T-helper 2 cell (primary cell): ENCODE measurements at regions not wholly inside any gene's neighbourhood (a gene's known extent, or its start where the extent isn't known, plus 50 kb on each side); places are given as distances from the start of the nearest gene placed in this dataset.

ENCODE experiments used
- DNase-seq, 5 experiments: peaks; one replicate each; pipeline versions ENCODE4 v3.0.0 to v3.0.0-alpha.2; 2012 to 2022

DNA sequence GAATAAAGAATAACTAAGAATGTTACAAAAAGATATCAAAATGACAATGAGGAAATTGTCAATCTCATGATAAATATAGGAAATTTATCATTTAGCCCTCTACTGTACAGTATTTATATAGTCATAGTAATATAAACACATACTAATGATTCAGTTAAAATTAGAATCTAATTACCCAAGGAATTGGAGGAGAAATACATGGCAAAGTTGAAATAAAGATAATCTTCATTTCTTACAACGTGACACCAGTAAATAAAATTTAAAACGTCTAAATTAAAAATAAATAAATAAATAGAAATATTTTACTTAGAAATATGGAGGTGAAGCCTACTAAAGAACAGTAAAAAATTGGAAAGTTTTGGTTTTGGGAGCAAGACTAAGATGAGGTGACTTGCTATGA lies 2163.1 kb upstream of the PCDH20 start:
- no peak for DNase-seq

DNA sequence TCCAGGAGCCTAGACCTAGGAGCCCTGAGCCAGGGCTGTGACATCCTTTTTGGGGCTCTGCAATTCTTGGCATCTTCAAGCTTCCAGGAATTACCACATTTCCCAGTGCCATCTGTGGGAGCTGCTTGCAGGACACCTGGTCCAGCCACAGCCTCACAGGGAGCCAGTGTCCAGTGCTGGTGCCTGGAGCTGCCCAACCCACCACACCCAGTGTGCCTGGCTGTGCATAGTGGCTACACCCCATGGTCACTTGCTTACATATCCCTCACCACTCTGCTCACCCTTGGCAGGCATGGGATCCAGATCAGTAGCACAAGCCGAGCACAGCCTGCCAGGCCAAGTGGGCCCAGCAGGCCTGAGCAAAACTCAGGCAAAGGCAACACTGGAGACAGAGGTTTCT lies 2151.4 kb upstream of the PCDH20 start:
- DNase-seq, result no peak

DNA sequence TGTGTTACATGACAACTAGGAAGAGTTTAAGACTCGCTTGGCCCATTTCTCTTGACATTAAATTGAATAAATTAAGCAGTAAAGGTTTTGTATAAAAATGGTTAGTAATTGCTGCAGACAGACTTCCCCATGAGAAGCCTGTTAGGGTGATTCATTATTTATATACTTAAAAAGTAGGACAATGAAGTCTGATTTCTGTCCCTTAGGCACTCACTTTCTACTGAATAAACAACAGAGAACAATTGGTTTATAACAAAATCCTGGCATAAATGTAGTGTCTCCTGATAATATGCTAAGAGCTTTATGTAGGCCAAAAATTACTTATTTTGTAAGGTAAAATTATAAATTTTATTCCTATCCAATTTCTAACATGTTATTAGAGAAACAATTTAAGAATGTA lies 2138.5 kb upstream of the PCDH20 start:
- no peak for DNase-seq

DNA sequence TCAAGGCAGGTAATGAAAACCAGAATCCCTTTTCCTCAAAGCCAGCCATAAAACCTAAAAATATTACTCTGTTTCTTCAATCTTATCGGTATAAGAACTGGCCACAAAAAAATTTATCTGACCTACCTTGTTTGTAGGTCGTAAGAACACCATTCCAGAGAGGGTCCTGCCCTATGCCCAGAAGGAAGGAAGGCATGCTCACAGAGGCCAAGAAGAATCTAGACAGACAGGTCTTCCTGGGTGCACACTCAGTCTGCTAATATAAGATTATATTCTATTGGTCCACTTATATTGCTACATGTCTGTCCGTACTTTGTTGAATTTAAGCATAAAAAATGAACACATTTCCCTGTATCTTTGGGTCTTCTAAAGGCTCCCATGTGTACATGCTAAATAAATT lies 2136.1 kb upstream of the PCDH20 start:
- DNase-seq, result no peak

DNA sequence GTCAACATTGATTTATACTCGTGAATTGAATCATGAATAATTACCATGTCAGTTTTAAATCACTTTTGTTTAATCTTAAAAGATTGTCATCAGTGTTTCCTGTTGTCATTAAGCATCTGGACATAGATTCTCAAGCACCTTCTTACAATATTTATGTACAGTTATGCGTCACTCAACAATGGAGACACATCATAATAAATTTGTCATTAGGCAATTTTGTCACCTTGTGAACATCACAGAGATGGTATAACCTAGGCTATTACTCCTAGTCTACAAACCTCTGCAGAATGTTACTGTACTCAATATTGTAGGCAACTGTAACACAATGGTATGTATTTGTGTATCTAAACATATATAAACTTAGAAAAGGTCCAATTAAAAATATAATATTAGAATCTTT lies 2130.9 kb upstream of the PCDH20 start:
- DNase-seq, result no peak

DNA sequence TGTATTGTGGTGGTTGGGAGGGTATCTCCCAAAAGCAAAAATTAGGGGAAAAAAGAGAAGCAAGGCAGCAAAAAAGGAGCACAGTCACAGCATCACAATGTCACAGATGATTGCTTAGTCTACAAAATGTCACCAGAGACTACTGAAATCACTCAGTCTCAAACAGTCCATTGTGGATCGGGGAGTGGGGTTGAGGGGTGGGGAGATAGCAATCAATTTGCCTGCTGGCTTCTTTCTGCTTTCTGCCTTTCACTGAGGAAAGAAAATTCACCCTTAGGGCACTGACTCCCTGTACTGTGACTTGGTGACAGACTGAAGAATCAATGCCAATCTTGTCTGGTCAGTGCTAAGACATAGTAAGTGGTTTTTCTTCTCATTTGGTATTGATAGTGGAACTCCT lies 2127.1 kb upstream of the PCDH20 start:
- no peak for DNase-seq

DNA sequence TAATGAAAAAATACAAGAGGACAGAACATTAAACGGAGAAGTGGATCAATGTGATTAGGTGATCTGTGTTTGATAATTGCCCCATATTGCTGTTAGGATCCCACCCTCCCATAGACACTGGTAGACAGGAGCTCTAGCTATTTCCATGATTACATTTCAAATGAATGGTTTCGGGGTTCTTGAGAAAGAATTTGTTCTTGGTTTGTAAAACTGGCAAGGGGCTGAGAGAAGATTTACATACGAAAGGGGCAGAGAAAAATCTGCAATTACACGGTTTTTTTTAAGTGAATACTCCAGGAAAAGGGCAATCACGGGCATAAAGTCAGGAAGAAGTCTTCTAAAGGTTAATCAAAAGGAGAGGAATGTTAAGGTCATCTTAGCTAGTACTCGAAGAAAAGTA lies 2125.7 kb upstream of the PCDH20 start:
- DNase-seq, result no peak

DNA sequence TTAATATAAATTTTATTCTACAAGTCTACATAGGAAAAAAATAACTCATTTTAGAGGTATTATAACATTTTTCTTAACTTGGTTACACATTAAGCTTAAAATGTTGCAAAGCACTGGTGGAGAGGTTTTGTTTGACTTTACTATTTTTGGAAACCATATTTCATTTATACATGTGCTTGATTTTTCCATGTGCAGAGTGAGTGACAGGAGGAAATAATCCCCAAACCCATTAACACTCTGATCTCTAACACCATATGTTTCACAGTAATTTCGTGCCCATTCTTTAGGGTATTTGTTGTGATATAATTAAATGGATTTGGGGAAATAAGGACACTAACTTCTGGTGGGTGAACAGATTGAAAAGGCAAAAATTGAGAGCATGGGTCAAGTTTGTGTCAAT lies 2124.4 kb upstream of the PCDH20 start:
- DNase-seq, result no peak

DNA sequence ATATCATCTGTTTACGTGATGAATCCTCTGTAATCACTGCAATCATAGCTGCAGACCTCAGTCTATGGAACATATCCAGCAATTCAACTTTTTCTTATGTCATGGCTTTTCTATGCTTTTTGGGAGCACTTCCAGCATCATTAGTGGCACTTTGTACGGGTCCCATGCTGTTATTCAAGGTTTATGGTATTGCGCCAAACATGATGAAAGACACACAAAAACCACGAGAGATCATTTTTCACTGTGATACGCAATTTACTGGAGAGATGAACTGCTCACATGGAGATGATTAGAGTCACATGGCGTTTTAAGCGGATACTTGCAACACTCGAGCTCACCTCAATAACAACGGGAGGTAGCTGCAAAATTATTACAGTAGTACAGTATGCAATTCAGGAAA lies 2101.7 kb upstream of the PCDH20 start:
- DNase-seq, result no peak

DNA sequence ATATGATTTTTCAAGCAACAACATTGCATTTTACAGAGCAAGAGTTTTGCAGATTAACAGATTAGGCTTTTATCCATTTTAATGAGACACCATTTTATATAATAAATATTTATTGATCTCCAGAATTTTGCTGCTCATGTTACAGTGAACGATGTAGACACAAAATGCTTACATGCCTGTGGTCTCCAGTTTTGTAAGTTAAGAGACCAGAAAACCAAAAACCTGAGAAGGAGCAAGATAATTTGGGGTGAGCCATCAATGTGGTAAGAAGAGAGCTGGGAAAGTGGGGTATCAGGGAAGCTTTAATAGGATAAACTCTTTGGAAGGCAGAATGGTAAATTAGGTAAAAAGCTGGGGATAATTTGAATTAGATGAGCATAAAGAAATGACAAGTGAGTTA lies 2100.5 kb upstream of the PCDH20 start:
- DNase-seq, result no peak

DNA sequence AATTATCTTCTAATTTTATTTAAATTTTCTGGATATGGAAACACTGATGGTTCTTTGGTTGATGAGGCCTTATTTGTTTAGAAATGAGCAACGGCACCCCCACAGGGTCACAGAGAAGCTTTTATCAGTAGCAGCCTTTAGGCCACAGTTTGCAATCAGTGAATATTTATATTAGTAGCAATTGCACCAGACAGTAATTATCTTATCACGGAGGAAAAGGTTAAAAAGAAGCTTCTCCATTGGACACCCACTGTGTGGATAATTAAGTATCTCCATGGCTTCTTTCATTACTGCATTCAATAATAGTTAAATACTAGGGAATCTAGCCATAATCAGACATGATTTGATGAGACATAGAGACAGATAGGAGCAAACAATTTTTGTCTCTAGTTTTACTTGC lies 2099.2 kb upstream of the PCDH20 start:
- no peak for DNase-seq

DNA sequence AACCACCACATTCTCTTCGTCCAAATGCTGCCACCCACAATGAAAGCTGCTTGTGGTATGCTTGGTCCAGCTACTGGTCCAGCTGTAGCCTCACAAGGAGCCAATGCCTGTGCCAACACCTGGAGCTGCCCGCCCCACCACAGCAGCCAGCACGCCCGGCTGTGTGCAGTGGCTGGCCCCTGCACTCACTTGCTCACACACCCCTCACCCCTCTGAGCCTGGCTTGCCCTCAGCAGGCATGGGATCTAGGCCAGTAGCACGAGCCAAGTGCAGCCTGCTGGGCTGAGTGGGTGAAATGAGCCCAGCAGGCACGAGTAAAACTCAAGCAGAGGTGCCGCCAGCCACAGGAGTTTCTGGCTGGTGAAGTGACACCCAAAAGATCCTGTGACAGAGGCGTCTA lies 2096.4 kb upstream of the PCDH20 start:
- DNase-seq, result no peak

DNA sequence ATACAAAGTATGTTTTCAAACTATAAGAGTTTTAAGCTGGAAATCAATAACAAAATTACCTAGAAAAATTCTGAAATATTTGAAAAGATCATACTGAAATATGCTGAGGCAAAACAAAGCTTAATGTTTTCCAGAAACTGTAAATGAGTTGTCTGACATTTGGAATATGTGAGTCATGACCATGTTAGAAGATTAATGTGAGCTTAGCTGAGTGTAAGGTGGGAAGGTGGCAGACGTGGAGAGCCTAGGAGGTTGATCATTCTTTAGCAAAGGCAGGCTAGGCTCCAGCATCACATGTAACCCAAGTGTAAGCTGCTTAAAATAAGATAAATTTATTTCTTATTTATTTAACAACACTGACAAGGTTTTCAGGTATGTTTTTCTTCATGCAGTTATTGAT lies 2086.1 kb upstream of the PCDH20 start:
- no peak for DNase-seq

DNA sequence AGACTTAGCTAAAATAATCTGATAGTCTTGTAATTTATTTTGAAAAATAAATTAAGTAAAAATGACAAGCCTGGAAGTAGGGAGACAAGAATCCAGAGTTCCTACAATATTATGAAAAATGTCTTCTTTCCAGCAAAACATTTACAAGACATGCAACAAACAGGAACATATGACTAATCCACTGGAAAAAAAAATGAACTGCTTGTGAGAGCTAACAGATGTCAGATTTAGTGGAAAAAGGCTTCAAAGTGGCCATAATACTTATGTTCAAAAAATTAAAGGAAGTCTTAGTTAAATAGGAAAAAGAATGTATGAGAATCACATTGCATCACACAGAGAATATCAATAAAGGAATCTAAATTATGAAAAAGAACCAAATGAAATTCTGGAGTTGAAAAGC lies 2082.0 kb upstream of the PCDH20 start:
- no peak for DNase-seq

DNA sequence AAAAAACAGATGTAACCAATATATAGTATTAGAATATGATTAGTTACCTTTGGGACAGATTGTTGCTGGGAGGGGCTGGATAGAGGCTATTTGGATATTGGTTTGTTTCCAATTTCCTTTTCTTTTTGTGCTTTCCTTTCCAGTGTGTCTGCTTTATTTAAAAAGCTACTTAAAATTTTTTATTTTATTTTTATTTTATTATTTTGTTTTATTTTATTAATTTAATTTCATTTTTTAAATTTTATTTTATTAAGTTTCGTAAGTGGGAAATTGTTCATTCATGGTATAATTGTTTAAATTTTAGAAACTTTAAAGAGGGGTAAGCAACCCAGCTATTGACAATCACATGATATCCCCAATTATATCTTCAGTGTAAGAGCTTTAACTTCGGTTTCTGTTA lies 2077.0 kb upstream of the PCDH20 start:
- no peak for DNase-seq

DNA sequence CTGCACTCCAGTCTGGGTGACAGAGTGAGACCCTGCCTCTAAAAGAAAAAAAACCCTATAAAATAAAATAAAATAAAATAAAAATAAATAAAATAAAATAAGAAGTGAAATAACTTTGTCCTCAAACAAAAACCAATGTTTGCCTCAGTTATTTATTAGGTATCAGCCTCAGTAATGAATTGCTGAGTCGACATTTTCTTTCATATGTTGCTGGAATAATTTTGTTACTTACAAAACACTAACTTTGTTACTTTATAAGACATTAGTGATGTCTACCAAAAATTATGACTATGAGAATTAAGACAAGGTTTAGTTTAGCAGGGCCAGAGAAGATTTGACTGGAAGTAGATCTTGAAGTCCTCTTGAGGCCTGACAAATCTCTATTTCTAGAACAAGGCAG lies 2074.5 kb upstream of the PCDH20 start:
- no peak for DNase-seq

DNA sequence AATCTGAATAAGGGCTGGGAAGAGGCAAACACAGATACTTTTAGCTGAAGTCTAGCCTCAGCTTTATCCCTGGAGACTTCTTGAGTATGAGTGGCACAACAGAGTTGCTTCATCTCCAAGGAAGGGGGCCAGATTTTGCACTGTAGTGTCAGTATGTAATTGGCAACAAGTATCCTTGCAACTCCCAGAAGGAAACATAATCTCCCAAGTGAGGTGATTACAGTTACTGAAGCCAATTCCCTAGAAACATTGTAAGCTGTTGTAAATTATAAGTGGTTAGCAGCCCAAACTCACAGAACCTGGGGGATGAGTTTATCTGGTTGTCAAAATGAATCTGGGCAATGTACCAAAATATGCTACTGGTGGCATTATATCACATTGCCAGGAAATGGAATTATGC lies 2065.7 kb upstream of the PCDH20 start:
- DNase-seq, result no peak

DNA sequence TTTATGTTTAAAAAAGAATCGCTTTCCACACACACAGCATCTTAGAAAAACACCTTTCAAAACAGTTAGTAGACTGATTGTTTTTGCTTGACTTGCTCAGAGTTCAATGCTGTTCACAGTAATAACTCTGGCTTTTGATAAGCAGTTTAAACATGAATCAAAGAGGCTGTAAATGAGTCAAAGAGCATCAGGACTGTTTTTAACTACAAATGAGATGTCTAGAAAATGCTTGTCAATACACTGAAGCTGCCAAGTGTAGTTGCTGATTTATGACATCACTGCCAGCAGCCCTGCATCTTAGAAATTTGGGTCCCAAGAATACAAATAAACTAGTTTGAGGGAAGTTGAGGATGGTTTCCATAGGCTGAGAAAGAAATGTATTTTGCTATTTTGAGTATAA lies 2057.1 kb upstream of the PCDH20 start:
- no peak for DNase-seq

DNA sequence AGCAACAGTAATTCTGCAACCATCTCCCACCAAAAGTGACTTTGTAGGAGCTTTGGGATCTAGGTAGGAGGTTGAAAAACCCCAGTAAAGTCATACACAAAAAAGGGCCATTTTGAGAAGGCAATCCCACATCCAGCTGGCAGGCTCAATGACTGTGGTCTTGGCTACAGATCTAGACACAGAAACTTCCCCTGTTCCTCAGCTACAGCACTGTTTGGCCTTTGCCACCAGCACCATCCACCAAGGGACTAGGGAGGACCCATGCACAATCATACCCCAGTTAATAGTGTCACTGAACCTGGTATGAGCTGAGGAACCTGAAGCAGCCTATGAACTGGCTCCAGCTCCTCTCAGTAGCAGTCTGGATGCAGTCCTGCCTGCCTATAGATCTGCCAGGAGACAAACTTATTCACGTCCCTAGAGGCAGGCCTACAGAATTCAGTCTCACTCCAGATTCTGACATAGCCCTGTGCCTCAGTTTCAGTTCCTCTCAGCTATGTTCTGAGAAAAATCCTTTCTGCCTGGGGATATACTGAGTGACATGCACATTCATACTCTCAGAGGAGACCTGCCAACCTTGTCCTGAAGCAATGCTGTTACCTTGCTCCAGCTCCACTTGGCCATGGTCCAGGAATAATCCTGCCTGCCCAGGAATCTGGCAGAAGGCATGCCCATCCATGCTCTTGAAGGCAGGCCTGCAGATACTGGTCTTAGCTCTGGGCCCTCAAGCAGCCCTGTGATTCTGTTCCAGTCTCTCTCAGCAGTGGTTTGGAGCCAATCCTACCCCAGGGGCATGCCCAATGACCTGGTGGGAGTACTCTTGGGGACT lies 2048.3 kb upstream of the PCDH20 start:
- DNase-seq, result no peak

DNA sequence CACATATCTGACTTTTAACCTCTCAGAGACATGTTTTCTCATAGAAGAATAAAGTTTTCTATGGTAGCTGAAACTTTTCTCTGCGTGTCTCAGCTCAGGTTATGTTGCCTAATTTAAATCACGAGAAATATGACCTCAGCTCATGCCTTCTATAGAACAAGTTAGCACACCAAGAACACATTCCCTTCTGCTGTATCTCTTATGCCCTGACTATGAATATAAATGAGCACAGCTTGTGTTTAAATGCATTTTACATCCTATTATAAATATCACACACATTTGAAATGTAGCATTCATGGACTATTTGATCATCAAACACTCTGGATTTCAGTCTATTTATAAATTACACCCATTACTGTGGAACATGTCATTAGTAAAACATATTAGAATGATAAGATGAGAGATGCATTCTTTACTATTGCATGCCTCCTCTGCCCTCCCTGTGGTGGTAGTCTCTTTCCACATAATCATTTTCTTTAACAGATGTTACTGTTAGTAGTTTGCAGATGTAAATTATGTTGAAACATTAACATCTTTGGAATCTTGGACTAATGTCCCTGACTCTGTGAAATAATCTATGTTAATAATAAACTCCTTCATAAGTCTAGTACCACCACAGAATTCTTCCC lies 2044.9 kb upstream of the PCDH20 start:
- no peak for DNase-seq

DNA sequence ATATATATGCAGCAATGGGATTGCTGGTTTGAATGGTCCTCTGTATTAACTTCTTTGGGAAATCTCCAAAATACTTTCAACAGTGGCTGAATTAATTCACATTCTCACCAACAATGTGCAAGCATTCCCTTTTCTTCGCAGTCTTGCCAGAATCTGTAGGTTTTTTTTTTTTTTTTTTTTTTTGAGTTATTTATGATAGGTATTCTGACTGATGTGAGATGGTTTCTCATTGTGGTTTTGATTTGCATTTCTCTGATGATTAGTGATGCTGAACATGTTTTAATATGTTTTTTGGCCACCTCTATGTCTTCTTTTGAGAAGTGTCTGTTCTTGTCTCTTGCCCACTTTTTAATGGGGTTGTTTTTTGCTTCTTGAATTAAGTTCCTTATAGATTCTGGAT lies 2041.5 kb upstream of the PCDH20 start:
- no peak for DNase-seq

DNA sequence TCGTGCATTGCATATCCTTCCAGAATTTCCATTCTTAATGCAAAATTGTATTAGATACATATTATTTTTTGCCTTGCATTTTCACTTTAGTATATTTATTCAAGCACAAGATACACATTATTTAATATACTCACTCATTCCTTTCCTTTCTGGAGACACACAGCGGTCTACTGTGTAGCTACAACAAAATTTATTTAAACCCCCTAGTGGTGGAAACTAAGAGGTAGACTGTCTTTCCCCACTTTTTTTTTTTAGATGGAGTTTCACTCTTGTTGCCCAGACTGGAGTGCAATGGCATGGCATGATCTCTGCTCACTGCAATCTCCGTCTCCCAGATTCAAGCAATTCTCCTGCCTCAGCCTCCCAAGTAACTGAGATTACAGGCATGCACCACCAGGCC lies 2040.3 kb upstream of the PCDH20 start:
- no peak for DNase-seq

DNA sequence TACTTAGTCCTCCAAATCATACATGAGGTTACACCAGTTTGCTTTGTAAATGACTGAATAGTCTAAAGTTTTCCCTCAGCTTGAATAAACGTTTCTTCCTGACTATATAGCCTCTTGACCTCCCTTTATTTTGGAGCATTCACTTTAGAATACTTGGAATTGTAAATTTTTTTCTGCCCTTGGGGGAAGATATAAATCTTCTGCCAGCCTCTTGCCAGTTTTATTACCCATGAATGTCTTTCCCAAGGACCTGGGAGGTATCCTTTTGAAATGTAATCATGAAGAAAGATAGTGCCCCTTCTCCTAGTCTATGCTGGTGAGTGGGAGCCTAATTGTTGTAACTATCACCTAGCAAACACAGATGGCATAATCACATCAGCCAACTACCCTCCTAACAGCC lies 2033.9 kb upstream of the PCDH20 start:
- no peak for DNase-seq

DNA sequence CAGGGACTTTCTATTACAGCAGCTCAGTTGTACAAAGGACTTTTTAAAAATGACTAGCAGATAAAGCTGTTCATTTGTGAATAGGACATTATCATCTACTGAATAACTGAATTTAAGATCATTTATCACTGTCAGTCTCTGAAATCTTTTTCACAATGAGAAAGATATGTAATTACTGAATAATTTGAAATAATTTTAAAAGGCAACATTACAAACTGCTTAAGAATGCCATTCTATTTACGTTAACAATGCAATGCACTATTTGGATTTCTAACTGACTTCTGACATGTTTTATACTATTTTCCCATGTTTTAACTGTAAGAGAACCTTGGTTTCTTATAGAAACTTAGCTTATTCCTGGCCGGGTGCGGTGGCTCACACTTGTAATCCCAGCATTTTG lies 2033.0 kb upstream of the PCDH20 start:
- DNase-seq, result no peak

DNA sequence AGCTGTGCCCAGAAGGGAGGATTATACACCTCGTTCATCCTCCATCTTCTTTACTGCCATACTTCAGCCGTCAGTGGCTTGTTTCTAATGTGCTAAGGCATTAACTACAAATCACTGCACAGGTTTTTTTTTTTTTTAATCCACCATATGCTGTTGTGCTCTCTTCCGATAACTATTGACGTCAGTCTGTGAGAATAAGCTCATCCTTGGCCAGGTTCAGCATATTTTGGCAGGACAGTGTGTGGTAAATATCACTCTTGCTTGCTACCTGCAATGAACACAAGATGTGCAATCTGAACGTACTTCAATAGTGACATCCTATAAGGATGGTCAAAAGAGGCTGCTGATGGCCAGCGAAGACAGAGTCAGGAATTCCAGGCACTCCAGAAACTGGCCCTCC lies 2030.7 kb upstream of the PCDH20 start:
- DNase-seq, result no peak
